ENCODE measurements at regions not wholly inside any gene's neighbourhood (a gene's known extent, or its start where the extent isn't known, plus 50 kb on each side); places are given as distances from the start of the nearest gene placed in this dataset.
"Not testable (repeated sequence)": the region's sequence is repeated elsewhere in the genome, so short reads cannot be mapped to it uniquely, and the experiment has no call there.

GRCh38 chr10:25753776-25754175 is 180.3 kb upstream of the MYO3A start:
- no peak for DNase-seq (ENCODE audit: low spot score in 2 of 2)
- intact Hi-C loops (cut with DNase I; ENCODE audit: low total_unique reads), result no loop called here
- Histone ChIP-seq H3K27me3 (no peaks in the 10 kb centered on the region), H3K4me1 (no peaks in the 10 kb centered on the region), H3K9me3 (no peaks in the 10 kb centered on the region), H3K36me3 (no peaks in the 10 kb centered on the region), H3K4me3 (no peak overlapping the region), H3K27ac (no peak overlapping the region)
- TF ChIP-seq POLR2A (IDR thresholded peaks at IDR 0.05), result no peak
- no peak for TF ChIP-seq POLR2AphosphoS5 (IDR thresholded peaks at IDR 0.05)
- TF ChIP-seq, protein P1, sequence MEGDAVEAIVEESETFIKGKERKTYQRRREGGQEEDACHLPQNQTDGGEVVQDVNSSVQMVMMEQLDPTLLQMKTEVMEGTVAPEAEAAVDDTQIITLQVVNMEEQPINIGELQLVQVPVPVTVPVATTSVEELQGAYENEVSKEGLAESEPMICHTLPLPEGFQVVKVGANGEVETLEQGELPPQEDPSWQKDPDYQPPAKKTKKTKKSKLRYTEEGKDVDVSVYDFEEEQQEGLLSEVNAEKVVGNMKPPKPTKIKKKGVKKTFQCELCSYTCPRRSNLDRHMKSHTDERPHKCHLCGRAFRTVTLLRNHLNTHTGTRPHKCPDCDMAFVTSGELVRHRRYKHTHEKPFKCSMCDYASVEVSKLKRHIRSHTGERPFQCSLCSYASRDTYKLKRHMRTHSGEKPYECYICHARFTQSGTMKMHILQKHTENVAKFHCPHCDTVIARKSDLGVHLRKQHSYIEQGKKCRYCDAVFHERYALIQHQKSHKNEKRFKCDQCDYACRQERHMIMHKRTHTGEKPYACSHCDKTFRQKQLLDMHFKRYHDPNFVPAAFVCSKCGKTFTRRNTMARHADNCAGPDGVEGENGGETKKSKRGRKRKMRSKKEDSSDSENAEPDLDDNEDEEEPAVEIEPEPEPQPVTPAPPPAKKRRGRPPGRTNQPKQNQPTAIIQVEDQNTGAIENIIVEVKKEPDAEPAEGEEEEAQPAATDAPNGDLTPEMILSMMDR (IDR thresholded peaks at IDR 0.05), result no peak

DNA sequence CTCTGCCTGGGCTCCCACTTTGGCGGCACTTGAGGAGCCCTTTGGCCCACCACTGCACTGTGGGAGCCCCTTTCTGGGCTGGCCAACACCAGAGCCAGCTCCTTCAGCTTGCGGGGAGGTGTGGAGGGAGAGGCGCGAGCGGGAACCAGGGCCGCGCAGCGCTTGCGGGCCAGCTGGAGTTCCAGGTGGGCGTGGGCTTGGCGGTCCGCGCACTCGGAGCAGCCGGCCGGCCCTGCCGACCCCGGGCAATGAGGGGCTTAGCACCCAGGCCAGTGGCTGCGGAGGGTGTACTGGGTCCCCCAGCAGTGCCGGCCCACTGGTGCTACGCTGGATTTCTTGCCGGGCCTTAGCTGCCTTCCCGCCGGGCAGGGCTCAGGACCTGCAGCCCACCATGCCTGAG is 178.2 kb upstream of the MYO3A start:
- DNase-seq (ENCODE audit: low spot score in 2 of 2); intact Hi-C loops (cut with DNase I; ENCODE audit: low total_unique reads); H3K4me3 ChIP-seq; H3K27me3 ChIP-seq; H3K36me3 ChIP-seq; H3K9me3 ChIP-seq; H3K27ac ChIP-seq; H3K4me1 ChIP-seq: not testable (repeated sequence)

DNA sequence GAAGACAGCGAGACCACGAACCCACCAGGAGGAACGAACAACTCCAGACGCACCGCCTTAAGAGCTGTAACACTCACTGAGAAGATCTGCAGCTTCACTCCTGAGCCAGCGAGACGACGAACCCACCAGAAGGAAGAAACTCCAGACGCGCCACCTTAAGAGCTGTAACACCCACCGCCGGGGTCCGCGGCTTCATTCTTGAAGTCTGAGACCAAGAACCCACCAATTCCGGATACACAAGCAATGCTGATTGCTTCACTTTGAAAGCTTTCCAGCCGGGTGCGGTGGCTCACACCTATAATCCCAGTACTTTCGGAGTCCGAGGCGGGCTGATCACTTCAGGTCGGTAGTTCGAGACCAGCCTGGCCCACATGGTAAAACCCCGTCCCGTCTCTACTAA is 177.2 kb upstream of the MYO3A start:
- no peak for DNase-seq (ENCODE audit: low spot score in 2 of 2)
- Histone ChIP-seq H3K36me3 (no peaks in the 10 kb centered on the region), H3K4me3 (no peak overlapping the region), H3K27me3 (no peaks in the 10 kb centered on the region), H3K4me1 (no peaks in the 10 kb centered on the region), H3K27ac (no peak overlapping the region), H3K9me3 (no peaks in the 10 kb centered on the region)
- TF ChIP-seq POLR2AphosphoS5 (IDR thresholded peaks at IDR 0.05), result no peak
- no peak for TF ChIP-seq POLR2A (IDR thresholded peaks at IDR 0.05)
- TF ChIP-seq, protein P1 (IDR thresholded peaks at IDR 0.05), result no peak
- intact Hi-C loops (cut with DNase I; ENCODE audit: low total_unique reads), result no loop called here

GRCh38 chr10:25758041-25758457 is 176.0 kb upstream of the MYO3A start:
- intact Hi-C loops (cut with DNase I; ENCODE audit: low total_unique reads), result no loop called here
- Histone ChIP-seq H3K4me3 (no peak overlapping the region), H3K27me3 (no peaks in the 10 kb centered on the region), H3K4me1 (no peaks in the 10 kb centered on the region), H3K36me3 (no peaks in the 10 kb centered on the region), H3K9me3 (no peaks in the 10 kb centered on the region), H3K27ac (no peak overlapping the region)
- DNase-seq (ENCODE audit: low spot score in 2 of 2), result no peak
- TF ChIP-seq POLR2A (IDR thresholded peaks at IDR 0.05) (no peak), POLR2AphosphoS5 (IDR thresholded peaks at IDR 0.05) (no peak)
- TF ChIP-seq, protein P1 (IDR thresholded peaks at IDR 0.05), result no peak

DNA sequence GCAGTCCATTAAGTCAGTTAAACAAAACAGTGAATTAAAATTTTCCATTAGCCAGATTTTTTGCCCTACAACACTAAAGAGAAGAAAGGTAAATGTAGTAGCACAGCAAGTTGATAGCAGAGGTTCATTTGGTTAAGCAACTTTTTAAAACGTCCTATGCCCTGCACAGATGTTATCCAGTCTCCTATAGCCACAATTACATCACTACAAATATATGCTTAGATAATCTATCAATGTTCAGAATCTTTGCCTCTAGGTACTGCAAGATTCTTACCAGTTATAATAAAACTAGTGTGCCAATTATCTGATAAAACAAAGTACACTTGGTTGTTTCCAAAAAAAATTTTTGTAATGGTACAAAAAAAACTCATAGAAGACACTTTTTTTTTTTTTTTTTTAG is 175.5 kb upstream of the MYO3A start:
- Histone ChIP-seq H3K27ac (no peak overlapping the region), H3K4me3 (no peak overlapping the region), H3K27me3 (no peaks in the 10 kb centered on the region), H3K4me1 (no peaks in the 10 kb centered on the region), H3K36me3 (no peaks in the 10 kb centered on the region), H3K9me3 (no peaks in the 10 kb centered on the region)
- DNase-seq (ENCODE audit: low spot score in 2 of 2), result no peak
- intact Hi-C loops (cut with DNase I; ENCODE audit: low total_unique reads), result no loop called here
- TF ChIP-seq, protein P1 (IDR thresholded peaks at IDR 0.05), result no peak
- no peak for TF ChIP-seq POLR2A (IDR thresholded peaks at IDR 0.05)
- no peak for TF ChIP-seq POLR2AphosphoS5 (IDR thresholded peaks at IDR 0.05)

DNA sequence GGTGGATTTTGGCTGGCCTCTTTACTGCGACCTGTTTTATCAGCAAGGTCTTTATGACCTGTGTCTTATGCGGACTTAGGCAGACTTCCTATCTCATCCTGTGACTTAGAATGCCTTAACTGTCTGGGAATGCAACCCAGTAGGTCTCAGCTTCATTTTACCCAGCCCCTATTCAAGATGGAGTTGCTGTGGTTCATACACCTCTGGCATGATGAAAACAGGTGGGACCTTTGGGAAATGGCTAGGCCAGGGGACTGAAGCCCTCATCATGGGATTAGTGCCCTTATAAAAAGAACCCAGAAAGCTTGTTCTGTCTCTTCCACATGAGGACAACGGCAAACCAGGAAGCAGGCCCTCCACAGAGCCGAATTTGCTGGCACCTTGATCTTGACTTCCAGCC is 172.1 kb upstream of the MYO3A start:
- Histone ChIP-seq H3K36me3 (no peaks in the 10 kb centered on the region), H3K27me3 (peaks cover 0 to 9% of the 10 kb centered on the region in 2 donors), H3K4me1 (no peaks in the 10 kb centered on the region), H3K9me3 (no peaks in the 10 kb centered on the region), H3K27ac (no peak overlapping the region), H3K4me3 (no peak overlapping the region)
- no peak for TF ChIP-seq POLR2AphosphoS5 (IDR thresholded peaks at IDR 0.05)
- intact Hi-C loops (cut with DNase I; ENCODE audit: low total_unique reads), result no loop called here
- no peak for DNase-seq (ENCODE audit: low spot score in 2 of 2)

Measured in breast epithelium (tissue), 4 donors.